Neural cell (in vitro differentiated cells): ENCODE measurements at regions not wholly inside any gene's neighbourhood (a gene's known extent, or its start where the extent isn't known, plus 50 kb on each side); places are given as distances from the start of the nearest gene placed in this dataset.

Source experiments
- EP300 ChIP-seq: fragments of 450-650 bp; conservative IDR thresholded peaks from 2 replicates; pipeline ENCODE4 v1.6.1; 2014; ENCODE audit warnings: antibody characterized with exemption, mild to moderate bottlenecking, moderate library complexity; ENCODE audit not compliant: poor library complexity, severe bottlenecking
- EZH2 ChIP-seq: fragments of 200-600, 300-800 bp; shearing (Covaris generic), sonication (generic); IDR thresholded peaks from 2 replicates; pipeline ENCODE4 v1.6.1; 2014; ENCODE audit warnings: antibody characterized with exemption, low read length, borderline replicate concordance, mild to moderate bottlenecking; ENCODE audit not compliant: insufficient read depth, poor library complexity, severe bottlenecking
- MXI1 ChIP-seq: fragments of 450-650 bp; conservative IDR thresholded peaks from 2 replicates; pipeline ENCODE4 v1.6.1; 2014; ENCODE audit warnings: antibody characterized with exemption, mild to moderate bottlenecking; ENCODE audit not compliant: poor library complexity, severe bottlenecking
- POLR2AphosphoS5 ChIP-seq: IDR thresholded peaks from 2 replicates; pipeline ENCODE4 v1.6.1; 2012
- RAD21 ChIP-seq: fragments of 450-650 bp; conservative IDR thresholded peaks from 2 replicates; pipeline ENCODE4 v1.6.1; 2014; ENCODE audit warnings: antibody characterized with exemption, mild to moderate bottlenecking, moderate library complexity
- SMC3 ChIP-seq: fragments of 450-650 bp; conservative IDR thresholded peaks from 2 replicates; pipeline ENCODE4 v1.6.1; 2014; ENCODE audit warnings: antibody characterized with exemption, mild to moderate bottlenecking, moderate library complexity; ENCODE audit not compliant: poor library complexity
- TAF1 ChIP-seq: IDR thresholded peaks from 2 replicates; pipeline ENCODE4 v1.6.1; 2012; ENCODE audit warnings: low read depth
- TF ChIP-seq, protein P1 (sequence below): fragments of 450-650 bp; IDR thresholded peaks from 2 replicates; pipeline ENCODE4 v1.5.1; 2014; ENCODE audit warnings: antibody characterized with exemption, mild to moderate bottlenecking, moderate library complexity; ENCODE audit not compliant: poor library complexity, severe bottlenecking
- TF ChIP-seq, protein P2 (sequence below): IDR thresholded peaks from 2 replicates; pipeline ENCODE4 v1.6.1; 2012; ENCODE audit warnings: borderline replicate concordance

DNA sequence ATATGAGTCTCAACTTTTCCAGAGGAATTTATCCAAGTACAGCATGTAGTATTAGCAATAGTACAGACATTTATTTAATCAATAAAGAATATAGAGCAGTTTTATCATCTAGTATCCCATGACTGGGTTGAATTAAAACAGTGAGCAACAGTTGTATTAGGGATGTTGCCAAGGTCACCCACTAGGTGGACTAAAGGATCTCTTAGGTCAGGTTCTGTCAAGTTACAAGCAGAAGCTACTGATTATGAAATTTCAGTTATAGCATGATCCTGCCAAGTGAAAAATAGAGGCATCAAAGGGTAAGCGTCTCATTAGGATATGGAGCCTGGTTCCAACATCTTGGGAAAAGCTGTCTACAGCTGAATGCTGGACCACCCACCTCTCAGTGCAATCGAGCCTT lies 52.1 kb upstream of the LAPTM4A start:
- TF ChIP-seq, protein P1, sequence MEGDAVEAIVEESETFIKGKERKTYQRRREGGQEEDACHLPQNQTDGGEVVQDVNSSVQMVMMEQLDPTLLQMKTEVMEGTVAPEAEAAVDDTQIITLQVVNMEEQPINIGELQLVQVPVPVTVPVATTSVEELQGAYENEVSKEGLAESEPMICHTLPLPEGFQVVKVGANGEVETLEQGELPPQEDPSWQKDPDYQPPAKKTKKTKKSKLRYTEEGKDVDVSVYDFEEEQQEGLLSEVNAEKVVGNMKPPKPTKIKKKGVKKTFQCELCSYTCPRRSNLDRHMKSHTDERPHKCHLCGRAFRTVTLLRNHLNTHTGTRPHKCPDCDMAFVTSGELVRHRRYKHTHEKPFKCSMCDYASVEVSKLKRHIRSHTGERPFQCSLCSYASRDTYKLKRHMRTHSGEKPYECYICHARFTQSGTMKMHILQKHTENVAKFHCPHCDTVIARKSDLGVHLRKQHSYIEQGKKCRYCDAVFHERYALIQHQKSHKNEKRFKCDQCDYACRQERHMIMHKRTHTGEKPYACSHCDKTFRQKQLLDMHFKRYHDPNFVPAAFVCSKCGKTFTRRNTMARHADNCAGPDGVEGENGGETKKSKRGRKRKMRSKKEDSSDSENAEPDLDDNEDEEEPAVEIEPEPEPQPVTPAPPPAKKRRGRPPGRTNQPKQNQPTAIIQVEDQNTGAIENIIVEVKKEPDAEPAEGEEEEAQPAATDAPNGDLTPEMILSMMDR = no peak
- TF ChIP-seq POLR2AphosphoS5 (no peak), EZH2 (no peak), EP300 (no peak), RAD21 (peak; percentile 13), MXI1 (no peak), TAF1 (no peak), SMC3 (no peak)
- TF ChIP-seq, protein P2, sequence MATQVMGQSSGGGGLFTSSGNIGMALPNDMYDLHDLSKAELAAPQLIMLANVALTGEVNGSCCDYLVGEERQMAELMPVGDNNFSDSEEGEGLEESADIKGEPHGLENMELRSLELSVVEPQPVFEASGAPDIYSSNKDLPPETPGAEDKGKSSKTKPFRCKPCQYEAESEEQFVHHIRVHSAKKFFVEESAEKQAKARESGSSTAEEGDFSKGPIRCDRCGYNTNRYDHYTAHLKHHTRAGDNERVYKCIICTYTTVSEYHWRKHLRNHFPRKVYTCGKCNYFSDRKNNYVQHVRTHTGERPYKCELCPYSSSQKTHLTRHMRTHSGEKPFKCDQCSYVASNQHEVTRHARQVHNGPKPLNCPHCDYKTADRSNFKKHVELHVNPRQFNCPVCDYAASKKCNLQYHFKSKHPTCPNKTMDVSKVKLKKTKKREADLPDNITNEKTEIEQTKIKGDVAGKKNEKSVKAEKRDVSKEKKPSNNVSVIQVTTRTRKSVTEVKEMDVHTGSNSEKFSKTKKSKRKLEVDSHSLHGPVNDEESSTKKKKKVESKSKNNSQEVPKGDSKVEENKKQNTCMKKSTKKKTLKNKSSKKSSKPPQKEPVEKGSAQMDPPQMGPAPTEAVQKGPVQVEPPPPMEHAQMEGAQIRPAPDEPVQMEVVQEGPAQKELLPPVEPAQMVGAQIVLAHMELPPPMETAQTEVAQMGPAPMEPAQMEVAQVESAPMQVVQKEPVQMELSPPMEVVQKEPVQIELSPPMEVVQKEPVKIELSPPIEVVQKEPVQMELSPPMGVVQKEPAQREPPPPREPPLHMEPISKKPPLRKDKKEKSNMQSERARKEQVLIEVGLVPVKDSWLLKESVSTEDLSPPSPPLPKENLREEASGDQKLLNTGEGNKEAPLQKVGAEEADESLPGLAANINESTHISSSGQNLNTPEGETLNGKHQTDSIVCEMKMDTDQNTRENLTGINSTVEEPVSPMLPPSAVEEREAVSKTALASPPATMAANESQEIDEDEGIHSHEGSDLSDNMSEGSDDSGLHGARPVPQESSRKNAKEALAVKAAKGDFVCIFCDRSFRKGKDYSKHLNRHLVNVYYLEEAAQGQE = no peak
